ENCODE measurements at regions not wholly inside any gene's neighbourhood (a gene's known extent, or its start where the extent isn't known, plus 50 kb on each side); places are given as distances from the start of the nearest gene placed in this dataset.

GRCh38 chr10:70981171-70981836, 92.9 kb upstream of the PCBD1 start:
- 79 to 81% methylated on average over 4 to 7 of the region's 7 CpGs for WGBS, 2 donors
- Histone ChIP-seq H3K27me3 (no peaks in the 10 kb centered on the region), H3K36me3 (replicated peaks in 1 of 2; ENCODE audit: insufficient read depth in 1 of 2, low read depth in 2 of 2) (no peaks in the 10 kb centered on the region), H3K9me3 (no peaks in the 10 kb centered on the region), H3K4me1 (no peaks in the 10 kb centered on the region), H3K4me3 (no peak overlapping the region), H3K27ac (no peak overlapping the region)
- intact Hi-C loops (cut with DNase I): no loop called here
- DNase-seq: no peak
- no peak for ATAC-seq
- TF ChIP-seq POLR2A (IDR thresholded peaks at IDR 0.05) (no peak), CTCF (IDR thresholded peaks at IDR 0.05) (no peak)

- H3K27ac ChIP-seq: no peak overlapping the region
- no peak overlapping the region for H3K4me3 ChIP-seq
- no peaks in the 10 kb centered on the region for H3K9me3 ChIP-seq
- intact Hi-C loops (cut with DNase I): no loop called here
- no peaks in the 10 kb centered on the region for H3K27me3 ChIP-seq
- TF ChIP-seq CTCF (IDR thresholded peaks at IDR 0.05) (no peak), POLR2A (IDR thresholded peaks at IDR 0.05) (no peak)
- no peak for DNase-seq
- ATAC-seq: no peak
- WGBS, 2 donors: 86 to 93% methylated on average over 6 of the region's 6 CpGs
- no peaks in the 10 kb centered on the region for H3K4me1 ChIP-seq
- no peaks in the 10 kb centered on the region for H3K36me3 ChIP-seq (replicated peaks in 1 of 2; ENCODE audit: insufficient read depth in 1 of 2, low read depth in 2 of 2)
Observed at GRCh38 chr10:70981936-70982335, 93.6 kb upstream of the PCBD1 start.

- no peak for TF ChIP-seq CTCF (IDR thresholded peaks at IDR 0.05)
- no peak for TF ChIP-seq POLR2A (IDR thresholded peaks at IDR 0.05)
- Histone ChIP-seq H3K4me1 (no peaks in the 10 kb centered on the region), H3K4me3 (no peak overlapping the region), H3K27ac (no peak overlapping the region), H3K9me3 (no peaks in the 10 kb centered on the region), H3K27me3 (no peaks in the 10 kb centered on the region), H3K36me3 (replicated peaks in 1 of 2; ENCODE audit: insufficient read depth in 1 of 2, low read depth in 2 of 2) (no peaks in the 10 kb centered on the region)
- intact Hi-C loops (cut with DNase I): no loop called here
- DNase-seq (no peak), ATAC-seq (no peak)
- WGBS, 2 donors: 73 to 75% methylated on average over 3 of the region's 3 CpGs
Observed at GRCh38 chr10:70982443-70982842, 94.1 kb upstream of the PCBD1 start.

GRCh38 chr10:70984986-70985722, 96.8 kb upstream of the PCBD1 start:
- WGBS, 2 donors: 70 to 74% methylated on average over 8 of the region's 8 CpGs
- H3K4me1 ChIP-seq: no peaks in the 10 kb centered on the region
- H3K4me3 ChIP-seq: no peak overlapping the region
- DNase-seq (no peak), ATAC-seq (no peak)
- no peaks in the 10 kb centered on the region for H3K27me3 ChIP-seq
- intact Hi-C loops (cut with DNase I): no loop called here
- TF ChIP-seq POLR2A (IDR thresholded peaks at IDR 0.05) (no peak), CTCF (IDR thresholded peaks at IDR 0.05) (no peak)
- H3K9me3 ChIP-seq: no peaks in the 10 kb centered on the region
- no peak overlapping the region for H3K27ac ChIP-seq
- H3K36me3 ChIP-seq (replicated peaks in 1 of 2; ENCODE audit: insufficient read depth in 1 of 2, low read depth in 2 of 2): no peaks in the 10 kb centered on the region
